Type B pancreatic cell (in vitro differentiated cells): ENCODE measurements at regions not wholly inside any gene's neighbourhood (a gene's known extent, or its start where the extent isn't known, plus 50 kb on each side); places are given as distances from the start of the nearest gene placed in this dataset.

Experiments used
- DNase-seq: peaks from one replicate; pipeline ENCODE4 v3.0.0; 2021; ENCODE audit warnings: mixed read lengths; ENCODE audit not compliant: unreplicated experiment; ENCODE audit errors: extremely low spot score
- H3K27ac Mint-ChIP-seq: 2 replicates; pipeline ENCODE4 v1.8.0; 2021; ENCODE audit warnings: mild to moderate bottlenecking, mixed read lengths
- H3K27me3 Mint-ChIP-seq: 2 replicates; pipeline ENCODE4 v1.8.0; 2021; ENCODE audit warnings: mixed read lengths
- H3K36me3 Mint-ChIP-seq: 2 replicates; pipeline ENCODE4 v1.8.0; 2021; ENCODE audit warnings: mixed read lengths
- H3K4me1 Mint-ChIP-seq: one replicate; pipeline ENCODE4 v1.8.0; 2021; ENCODE audit warnings: mixed read lengths; ENCODE audit not compliant: unreplicated experiment
- H3K4me3 Mint-ChIP-seq: 2 replicates; pipeline ENCODE4 v1.8.0; 2021; ENCODE audit warnings: mild to moderate bottlenecking, mixed read lengths
- H3K9me3 Mint-ChIP-seq: 2 replicates; pipeline ENCODE4 v1.8.0; 2021; ENCODE audit warnings: mixed read lengths
- CTCF ChIP-seq: fragments of 200-600 bp; sonication (generic); conservative IDR thresholded peaks from 2 replicates; pipeline ENCODE4 v1.5.0; 2021; ENCODE audit warnings: antibody characterized with exemption, mild to moderate bottlenecking

- H3K4me3 Mint-ChIP-seq = no peak overlapping the region
- no peak overlapping the region for H3K27ac Mint-ChIP-seq
- no peak for TF ChIP-seq CTCF
- no peaks in the 10 kb centered on the region for H3K36me3 Mint-ChIP-seq
- H3K27me3 Mint-ChIP-seq = no peaks in the 10 kb centered on the region
- H3K9me3 Mint-ChIP-seq = no peaks in the 10 kb centered on the region
- H3K4me1 Mint-ChIP-seq = no peaks in the 10 kb centered on the region
- no peak for DNase-seq
Observed at GRCh38 chrX:140206657-140207056, 241.3 kb upstream of the CXorf66 start.

DNA sequence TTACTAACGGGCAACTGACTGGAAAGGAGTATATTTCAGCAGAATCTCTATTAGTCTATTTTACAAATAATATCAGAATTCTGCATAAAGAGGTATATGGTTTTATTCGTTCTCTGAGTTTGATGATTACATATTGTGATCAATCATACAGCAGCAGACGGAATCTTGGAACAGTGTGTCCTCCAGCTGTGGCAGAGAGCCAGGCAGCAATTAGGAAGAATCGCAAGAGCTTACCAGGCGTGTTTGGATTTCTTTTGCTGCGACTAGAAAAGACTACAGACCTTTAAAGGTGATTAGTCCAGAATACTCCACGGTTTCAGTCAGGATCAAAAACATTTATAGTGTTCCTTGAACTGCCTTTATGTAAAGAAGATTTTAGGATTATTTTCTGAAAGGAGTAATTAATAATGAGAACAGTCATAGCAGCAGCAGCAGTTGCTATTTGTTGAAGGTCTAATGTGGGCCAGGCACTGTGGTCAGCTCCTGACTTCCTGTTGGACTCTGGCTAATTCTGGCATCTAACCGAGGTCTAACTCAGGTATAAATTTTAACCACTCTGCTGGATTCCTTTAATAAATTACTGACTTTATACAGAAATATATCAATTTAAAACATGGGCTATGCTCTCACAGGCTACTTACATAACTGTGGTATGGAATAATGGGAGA lies 225.3 kb upstream of the CXorf66 start:
- Mint-ChIP-seq H3K9me3 (peaks cover 4% of the 10 kb centered on the region), H3K4me1 (peaks cover 4% of the 10 kb centered on the region), H3K4me3 (no peak overlapping the region), H3K27me3 (no peaks in the 10 kb centered on the region), H3K27ac (no peak overlapping the region), H3K36me3 (no peaks in the 10 kb centered on the region)
- no peak for DNase-seq
- no peak for TF ChIP-seq CTCF

GRCh38 chrX:140180585-140180984 lies 215.3 kb upstream of the CXorf66 start:
- no peak for DNase-seq
- Mint-ChIP-seq H3K4me3 (no peak overlapping the region), H3K36me3 (no peaks in the 10 kb centered on the region), H3K9me3 (no peaks in the 10 kb centered on the region), H3K27me3 (no peaks in the 10 kb centered on the region), H3K27ac (no peak overlapping the region), H3K4me1 (no peaks in the 10 kb centered on the region)
- no peak for TF ChIP-seq CTCF

DNA sequence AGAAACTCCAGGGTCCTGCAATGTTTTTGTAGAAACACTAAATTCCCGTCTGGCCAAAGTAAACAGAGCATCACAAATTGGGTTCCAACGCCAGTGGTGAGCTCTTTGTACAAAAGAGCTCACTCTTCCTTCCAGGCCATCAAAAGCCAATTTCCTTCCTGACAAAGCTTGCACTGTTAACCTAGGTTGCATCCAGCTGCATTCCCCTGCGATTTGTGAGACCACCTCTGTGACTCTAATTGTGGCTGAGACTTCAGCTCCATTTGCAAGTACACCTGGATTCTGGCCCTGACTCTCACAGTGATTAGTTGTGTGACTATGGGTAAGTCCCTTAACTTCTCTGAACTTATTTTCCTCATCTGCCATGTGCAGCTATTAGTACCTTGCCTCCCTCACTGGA lies 212.5 kb upstream of the CXorf66 start:
- H3K4me1 Mint-ChIP-seq = no peaks in the 10 kb centered on the region
- H3K9me3 Mint-ChIP-seq = no peaks in the 10 kb centered on the region
- no peak for DNase-seq
- no peak for TF ChIP-seq CTCF
- no peaks in the 10 kb centered on the region for H3K36me3 Mint-ChIP-seq
- H3K27ac Mint-ChIP-seq = no peak overlapping the region
- H3K4me3 Mint-ChIP-seq = no peak overlapping the region
- H3K27me3 Mint-ChIP-seq = no peaks in the 10 kb centered on the region

GRCh38 chrX:140172401-140172800 lies 207.1 kb upstream of the CXorf66 start:
- H3K4me1 Mint-ChIP-seq = no peaks in the 10 kb centered on the region
- no peak for DNase-seq
- H3K27me3 Mint-ChIP-seq = no peaks in the 10 kb centered on the region
- no peak overlapping the region for H3K4me3 Mint-ChIP-seq
- no peak for TF ChIP-seq CTCF
- H3K36me3 Mint-ChIP-seq = no peaks in the 10 kb centered on the region
- no peak overlapping the region for H3K27ac Mint-ChIP-seq
- peaks cover 8% of the 10 kb centered on the region for H3K9me3 Mint-ChIP-seq

DNA sequence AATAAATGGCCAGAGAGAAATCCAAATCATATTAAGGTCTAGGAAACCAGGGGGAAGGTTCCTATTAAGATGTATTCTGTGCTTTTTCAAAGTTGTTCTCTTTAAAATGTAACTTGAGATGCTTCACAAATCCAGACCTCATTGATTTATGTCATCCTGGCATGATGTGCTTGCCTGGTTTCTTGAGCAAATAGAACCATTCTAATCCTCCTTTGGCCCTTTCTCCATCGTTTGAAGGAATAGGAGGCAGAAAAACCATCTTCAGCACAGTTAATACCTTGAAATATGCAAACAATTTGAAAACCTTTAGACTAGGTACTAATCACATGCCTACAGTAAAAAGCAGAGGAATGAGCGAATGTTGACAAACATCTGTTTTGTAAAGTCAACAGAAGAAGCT lies 202.2 kb upstream of the CXorf66 start:
- Mint-ChIP-seq H3K9me3 (peaks cover 8% of the 10 kb centered on the region), H3K36me3 (no peaks in the 10 kb centered on the region), H3K27ac (no peak overlapping the region), H3K4me3 (no peak overlapping the region), H3K4me1 (no peaks in the 10 kb centered on the region), H3K27me3 (no peaks in the 10 kb centered on the region)
- no peak for TF ChIP-seq CTCF
- DNase-seq = no peak
